ENCODE measurements at regions not wholly inside any gene's neighbourhood (a gene's known extent, or its start where the extent isn't known, plus 50 kb on each side); places are given as distances from the start of the nearest gene placed in this dataset.

GRCh38 chrX:38937926-38938325, 136.7 kb downstream of the MID1IP1 start:
- Histone ChIP-seq H3K4me3 (ENCODE audit: low read depth, low read length) (no peak overlapping the region), H3K4me1 (ENCODE audit: control insufficient read depth, insufficient read depth, low read length) (no peaks in the 10 kb centered on the region), H3K27ac (ENCODE audit: extremely low read depth, low read depth, low read length) (no peak overlapping the region), H3K9me3 (ENCODE audit: control insufficient read depth, insufficient read depth, low read depth, low read length) (no peaks in the 10 kb centered on the region), H3K36me3 (ENCODE audit: control insufficient read depth in 2 of 2, insufficient read depth in 1 of 2, low read length in 2 of 2) (no peaks in the 10 kb centered on the region)
- TF ChIP-seq ZNF404 (tag by site-specific recombination; IDR thresholded peaks at IDR 0.05) = no peak
- no peak for TF ChIP-seq BCL6B (tag by site-specific recombination; IDR thresholded peaks at IDR 0.05)
- no peak for TF ChIP-seq ZNF692 (tag by site-specific recombination; IDR thresholded peaks at IDR 0.05)
- TF ChIP-seq ZNF302 (tag by site-specific recombination; IDR thresholded peaks at IDR 0.05; ENCODE audit: low read depth) = no peak
- TF ChIP-seq ZNF280C (tag by site-specific recombination; IDR thresholded peaks at IDR 0.05) = no peak
- no peak for TF ChIP-seq ZNF394 (tag by site-specific recombination; IDR thresholded peaks at IDR 0.05; ENCODE audit: borderline replicate concordance)
- no peak for TF ChIP-seq ZNF704 (tag by site-specific recombination; IDR thresholded peaks at IDR 0.05)
- no peak for TF ChIP-seq ZSCAN23 (tag by site-specific recombination; IDR thresholded peaks at IDR 0.05)
- CTCF ChIA-PET = no interaction called here
- POLR2A ChIA-PET = no interaction called here

- no peak overlapping the region for H3K4me3 ChIP-seq (ENCODE audit: low read depth, low read length)
- POLR2A ChIA-PET = no interaction called here
- no peaks in the 10 kb centered on the region for H3K36me3 ChIP-seq (ENCODE audit: control insufficient read depth in 2 of 2, insufficient read depth in 1 of 2, low read length in 2 of 2)
- CTCF ChIA-PET = no interaction called here
- no peaks in the 10 kb centered on the region for H3K9me3 ChIP-seq (ENCODE audit: control insufficient read depth, insufficient read depth, low read depth, low read length)
- H3K4me1 ChIP-seq (ENCODE audit: control insufficient read depth, insufficient read depth, low read length) = no peaks in the 10 kb centered on the region
- TF ChIP-seq ZNF660 (tag by site-specific recombination; IDR thresholded peaks at IDR 0.05) = no peak
- TF ChIP-seq ZNF530 (tag by site-specific recombination; IDR thresholded peaks at IDR 0.05; ENCODE audit: low read depth) = no peak
- no peak for TF ChIP-seq ZNF350 (tag by site-specific recombination; IDR thresholded peaks at IDR 0.05)
- TF ChIP-seq ZFP37 (tag by site-specific recombination; IDR thresholded peaks at IDR 0.05) = no peak
- no peak for TF ChIP-seq HOXC10 (CRISPR knock-in tag; IDR thresholded peaks at IDR 0.05)
- no peak for TF ChIP-seq ZNF311 (tag by site-specific recombination; IDR thresholded peaks at IDR 0.05; ENCODE audit: borderline replicate concordance)
- TF ChIP-seq ZNF248 (tag by site-specific recombination; IDR thresholded peaks at IDR 0.05) = no peak
- no peak overlapping the region for H3K27ac ChIP-seq (ENCODE audit: extremely low read depth, low read depth, low read length)
Observed at GRCh38 chrX:38939067-38939466, 137.8 kb downstream of the MID1IP1 start.

GRCh38 chrX:38940547-38940946, 139.3 kb downstream of the MID1IP1 start:
- H3K4me1 ChIP-seq (ENCODE audit: control insufficient read depth, insufficient read depth, low read length) = no peaks in the 10 kb centered on the region
- CTCF ChIA-PET = no interaction called here
- H3K36me3 ChIP-seq (ENCODE audit: control insufficient read depth in 2 of 2, insufficient read depth in 1 of 2, low read length in 2 of 2) = no peaks in the 10 kb centered on the region
- H3K27ac ChIP-seq (ENCODE audit: extremely low read depth, low read depth, low read length) = no peak overlapping the region
- H3K9me3 ChIP-seq (ENCODE audit: control insufficient read depth, insufficient read depth, low read depth, low read length) = no peaks in the 10 kb centered on the region
- POLR2A ChIA-PET = no interaction called here
- H3K4me3 ChIP-seq (ENCODE audit: low read depth, low read length) = no peak overlapping the region
- TF ChIP-seq ZNF335 (tag by site-specific recombination; conservative IDR thresholded peaks at IDR 0.05) (no peak), ZNF488 (tag by site-specific recombination; IDR thresholded peaks at IDR 0.05) (no peak), REPIN1 (tag by site-specific recombination; IDR thresholded peaks at IDR 0.05; ENCODE audit: low read depth) (no peak), ZNF184 (tag by site-specific recombination; IDR thresholded peaks at IDR 0.05) (no peak), ZNF362 (tag by site-specific recombination; IDR thresholded peaks at IDR 0.05) (no peak), PRDM1 (tag by site-specific recombination; IDR thresholded peaks at IDR 0.05) (no peak), ZSCAN5A (tag by site-specific recombination; IDR thresholded peaks at IDR 0.05) (no peak), FEZF1 (tag by site-specific recombination; IDR thresholded peaks at IDR 0.05) (no peak), ZNF521 (tag by site-specific recombination; IDR thresholded peaks at IDR 0.05) (no peak)

Measured in HEK293 (cell line).